A549 (cell line): ENCODE measurements at regions not wholly inside any gene's neighbourhood (a gene's known extent, or its start where the extent isn't known, plus 50 kb on each side); places are given as distances from the start of the nearest gene placed in this dataset.

Experiments
- ATAC-seq, 2 experiments: fragments of 200-7000 bp in 1 of 2; fragments of >200 bp in 1 of 2; cut with Nextera tagmentation in 1 of 2; cut with Tn5 transposase in 1 of 2; 3 replicates each; pipeline versions ENCODE4 v1.8.0 to v1.9.1; 2018 to 2020; ENCODE audit warnings: mild to moderate bottlenecking in 1 of 2, moderate library complexity in 1 of 2
- CTCF ChIA-PET: fragments of 300-600 bp; sonication (Branson Sonifier 250); formaldehyde crosslinking; extraction: SDS; loops from one replicate; lab custom pipeline; 2021; ENCODE audit warnings: antibody characterized with exemption, inconsistent platforms; lab: Yijun Ruan, JAX
- POLR2A ChIA-PET: fragments of 350-600 bp; formaldehyde crosslinking; extraction: SDS; loops from one replicate; lab custom pipeline; 2021; ENCODE audit warnings: antibody characterized with exemption, inconsistent platforms; lab: Yijun Ruan, JAX
- DNase-seq, 2 experiments: peaks; one replicate each; pipeline versions ENCODE4 v3.0.0 to v3.0.0-alpha.2; 2011 to 2016; ENCODE audit warnings: low read depth in 1 of 2, low spot score in 1 of 2
- FAIRE-seq: peaks from 2 replicates; lab custom pipeline; 2011; peaks lifted over from hg19 to GRCh38; lab: Jason Lieb, UNC
- H3K27ac ChIP-seq, 2 experiments: fragments of >200 bp; sonication (Bioruptor Twin); formaldehyde crosslinking; 3 replicates each; pipeline ENCODE4 v1.5.1; 2016 to 2017
- H3K4me1 ChIP-seq: fragments of >200 bp; sonication (Bioruptor Twin); formaldehyde crosslinking; 3 replicates; pipeline ENCODE4 v1.6.1; 2016
- H3K4me2 ChIP-seq: fragments of >200 bp; sonication (Bioruptor Twin); formaldehyde crosslinking; 3 replicates; pipeline ENCODE4 v1.6.1; 2016
- H3K4me3 ChIP-seq: fragments of >200 bp; sonication (Bioruptor Twin); formaldehyde crosslinking; 3 replicates; pipeline ENCODE4 v1.5.1; 2016
- H3K9me3 ChIP-seq: fragments of >200 bp; sonication (Bioruptor Twin); formaldehyde crosslinking; 3 replicates; pipeline ENCODE4 v1.6.1; 2016
- CBX2 ChIP-seq: fragments of 200-600 bp; sonication (generic); IDR thresholded peaks from 2 replicates; pipeline ENCODE4 v1.6.1; 2016; ENCODE audit warnings: low read depth, mild to moderate bottlenecking, borderline replicate concordance
- CHD2 ChIP-seq: fragments of 150-350 bp; IDR thresholded peaks from 2 replicates; pipeline ENCODE4 v1.6.1; 2014; ENCODE audit warnings: low read length; ENCODE audit not compliant: partially characterized antibody
- CHD4 ChIP-seq: fragments of 200-600 bp; sonication (generic); IDR thresholded peaks from 2 replicates; pipeline ENCODE4 v1.6.1; 2016; ENCODE audit warnings: antibody characterized with exemption, mild to moderate bottlenecking, borderline replicate concordance
- E2F6 ChIP-seq: IDR thresholded peaks from 2 replicates; pipeline ENCODE4 v1.6.1; 2012; ENCODE audit warnings: low read depth, borderline replicate concordance
- EHF ChIP-seq: fragments of 250-450 bp; sonication (Bioruptor Pico); IDR thresholded peaks from 2 replicates; pipeline ENCODE4 v1.5.0; 2020; ENCODE audit warnings: mild to moderate bottlenecking
- EHMT2 ChIP-seq: fragments of 200-600 bp; sonication (generic); IDR thresholded peaks from 2 replicates; pipeline ENCODE4 v1.6.1; 2016; ENCODE audit warnings: antibody characterized with exemption, low read depth, mild to moderate bottlenecking, moderate library complexity
- FOSL2 ChIP-seq, 2 experiments: fragments of 450-650 bp in 1 of 2; fragments of >200 bp in 1 of 2; sonication (Bioruptor Twin) in 1 of 2; formaldehyde crosslinking; IDR thresholded peaks; 2 replicates each; pipeline versions ENCODE4 v1.5.0 to v1.6.1; 2016 to 2020; ENCODE audit warnings: mild to moderate bottlenecking in 1 of 2, moderate library complexity in 1 of 2
- HDAC2 ChIP-seq: fragments of 200-600 bp; sonication (generic); IDR thresholded peaks from 2 replicates; pipeline ENCODE4 v1.6.1; 2016
- HOXA7 ChIP-seq: fragments of 250-450 bp; sonication (Bioruptor Pico); IDR thresholded peaks from 2 replicates; pipeline ENCODE4 v1.5.0; 2020; ENCODE audit warnings: mild to moderate bottlenecking, moderate library complexity
- HOXB13 ChIP-seq: fragments of 250-450 bp; sonication (Bioruptor Pico); IDR thresholded peaks from 2 replicates; pipeline ENCODE4 v1.5.0; 2020; ENCODE audit warnings: low read depth, mild to moderate bottlenecking, moderate library complexity
- HOXB5 ChIP-seq: fragments of 250-450 bp; sonication (Bioruptor Pico); IDR thresholded peaks from 2 replicates; pipeline ENCODE4 v1.5.0; 2020; ENCODE audit warnings: mild to moderate bottlenecking, moderate library complexity
- JUNB ChIP-seq: fragments of >200 bp; sonication (Bioruptor Twin); formaldehyde crosslinking; IDR thresholded peaks from 2 replicates; pipeline ENCODE4 v1.6.1; 2016
- MAZ ChIP-seq: fragments of 150-350 bp; IDR thresholded peaks from 2 replicates; pipeline ENCODE4 v1.6.1; 2014; ENCODE audit warnings: antibody characterized with exemption, low read depth, low read length, borderline replicate concordance
- NPAS2 ChIP-seq: fragments of 250-450 bp; sonication (Bioruptor Pico); IDR thresholded peaks from 2 replicates; pipeline ENCODE4 v1.8.0; 2022; ENCODE audit warnings: mild to moderate bottlenecking, moderate library complexity, borderline replicate concordance
- NR3C1 ChIP-seq: fragments of >200 bp; sonication (Bioruptor Twin); formaldehyde crosslinking; IDR thresholded peaks from 3 replicates; pipeline ENCODE4 v1.6.1; 2017
- PBX3 ChIP-seq: IDR thresholded peaks from 2 replicates; pipeline ENCODE4 v1.6.1; 2012
- POLR2AphosphoS2 ChIP-seq: conservative IDR thresholded peaks from 2 replicates; pipeline ENCODE4 v1.6.1; 2012; ENCODE audit warnings: low read length, improper control_type of control experiment, inconsistent platforms
- RAD21 ChIP-seq, 2 experiments: fragments of >200 bp in 1 of 2; sonication (Bioruptor Twin) in 1 of 2; formaldehyde crosslinking in 1 of 2; IDR thresholded peaks in 1 of 2; conservative IDR thresholded peaks in 1 of 2; 2 replicates in 1 of 2; 3 replicates in 1 of 2; pipeline ENCODE4 v1.6.1; 2012 to 2018; ENCODE audit warnings: inconsistent platforms in 1 of 2
- RCOR1 ChIP-seq: fragments of 150-350 bp; IDR thresholded peaks from 2 replicates; pipeline ENCODE4 v1.6.1; 2014; ENCODE audit warnings: antibody characterized with exemption, low read length, low read depth
- WGBS: methylation state at CpG from one replicate; pipeline ENCODE4 v1.1.6; 2017; ENCODE audit errors: missing lambda C conversion rate; 5-methylcytosine and 5-hydroxymethylcytosine counted together

GRCh38 chr21:15164678-15165303 lies 100.0 kb upstream of the NRIP1 start:
- H3K27ac ChIP-seq = peak overlapping the region; percentile 29 to 43; a peak in 2 of 6 replicates
- 29% methylated on average over 2 of the region's 2 CpGs for WGBS
- peaks cover 10% of the 10 kb centered on the region for H3K4me1 ChIP-seq
- FAIRE-seq (no peak), DNase-seq (peak in 1 of 2 experiments; percentile 14), ATAC-seq (no peak)
- no peak overlapping the region for H3K4me3 ChIP-seq
- ChIA-PET CTCF (no interaction called here), POLR2A (no interaction called here)
- no peaks in the 10 kb centered on the region for H3K9me3 ChIP-seq
- peak overlapping the region; percentile 1; the same call in 2 of the 3 replicates for H3K4me2 ChIP-seq
- TF ChIP-seq FOSL2 (IDR thresholded peaks at IDR 0.05) (no peak; the same call in 1 of the 2 replicates), FOSL2 (CRISPR knock-in tag; IDR thresholded peaks at IDR 0.05) (peak; percentile 62), CBX2 (no peak), CHD4 (no peak), NPAS2 (no peak)

- Histone ChIP-seq H3K27ac (no peak overlapping the region), H3K4me3 (no peak overlapping the region), H3K9me3 (no peaks in the 10 kb centered on the region), H3K4me2 (no peak overlapping the region), H3K4me1 (no peaks in the 10 kb centered on the region)
- FAIRE-seq (no peak), DNase-seq (no peak), ATAC-seq (no peak)
- 50% methylated on average over 2 of the region's 2 CpGs for WGBS
- TF ChIP-seq HOXB5 (CRISPR knock-in tag) = no peak
- no peak for TF ChIP-seq HDAC2
- no peak for TF ChIP-seq PBX3
- TF ChIP-seq EHF = no peak
- TF ChIP-seq E2F6 = no peak
- ChIA-PET CTCF (no interaction called here), POLR2A (no interaction called here)
These were observed 105.8 kb upstream of the NRIP1 start for GRCh38 chr21:15170614-15171013.

- H3K4me1 ChIP-seq = no peaks in the 10 kb centered on the region
- 86% methylated on average over 4 of the region's 4 CpGs for WGBS
- no peak overlapping the region for H3K27ac ChIP-seq
- DNase-seq (no peak), ATAC-seq (no peak), FAIRE-seq (no peak)
- ChIA-PET CTCF (no interaction called here), POLR2A (no interaction called here)
- TF ChIP-seq JUNB (no peak), RCOR1 (no peak), HOXB5 (CRISPR knock-in tag) (no peak), RAD21 (conservative IDR thresholded peaks at IDR 0.05 in 1 of 2, IDR thresholded peaks at IDR 0.05 in 1 of 2) (no peak), EHMT2 (no peak), CHD2 (no peak), HOXA7 (CRISPR knock-in tag) (no peak), NR3C1 (no peak), MAZ (no peak), POLR2AphosphoS2 (no peak), CBX2 (no peak), HOXB13 (CRISPR knock-in tag) (no peak)
- H3K9me3 ChIP-seq = no peaks in the 10 kb centered on the region
- no peak overlapping the region for H3K4me2 ChIP-seq
- no peak overlapping the region for H3K4me3 ChIP-seq
These were observed 106.7 kb upstream of the NRIP1 start for GRCh38 chr21:15171546-15171945.

- Histone ChIP-seq H3K27ac (no peak overlapping the region), H3K4me3 (no peak overlapping the region), H3K4me2 (no peak overlapping the region), H3K9me3 (no peaks in the 10 kb centered on the region), H3K4me1 (no peaks in the 10 kb centered on the region)
- DNase-seq (no peak), ATAC-seq (no peak), FAIRE-seq (no peak)
- 46% methylated on average over 3 of the region's 3 CpGs for WGBS
- ChIA-PET POLR2A (no interaction called here), CTCF (no interaction called here)
- TF ChIP-seq HOXA7 (CRISPR knock-in tag) = no peak
These were observed 108.2 kb upstream of the NRIP1 start for GRCh38 chr21:15172963-15173362.
